H1 (cell line): ENCODE measurements at regions not wholly inside any gene's neighbourhood (a gene's known extent, or its start where the extent isn't known, plus 50 kb on each side); places are given as distances from the start of the nearest gene placed in this dataset.

ENCODE experiments used
- CTCF ChIA-PET: fragments of 300-600 bp; sonication (Branson Sonifier 250); formaldehyde crosslinking; loops from one replicate; lab custom pipeline; 2021; ENCODE audit not compliant: partially characterized antibody; lab: Charles Lee
- POLR2A ChIA-PET: fragments of 300-600 bp; sonication (Branson Sonifier 250); formaldehyde crosslinking; loops from one replicate; lab custom pipeline; 2021; ENCODE audit warnings: inconsistent platforms; ENCODE audit not compliant: partially characterized antibody; lab: Charles Lee
- DNase-seq, 2 experiments: peaks; one replicate each; pipeline versions ENCODE4 v3.0.0 to v3.0.0-alpha.2; 2010 to 2022; ENCODE audit warnings: low spot score in 2 of 2, low read depth in 1 of 2, mixed read lengths in 1 of 2
- FAIRE-seq: peaks from 2 replicates; lab custom pipeline; 2011; peaks lifted over from hg19 to GRCh38; lab: Jason Lieb, UNC
- H2AFZ ChIP-seq: 2 replicates; pipeline ENCODE4 v1.8.1; 2012; ENCODE audit warnings: low read length, inconsistent platforms
- H2AK5ac ChIP-seq: 2 replicates; pipeline ENCODE4 v1.6.1; 2013; ENCODE audit warnings: low read depth, low read length
- H2BK120ac ChIP-seq: replicated peaks from 2 replicates; pipeline ENCODE3; 2013; ENCODE audit warnings: low read depth, low read length, inconsistent platforms
- H2BK12ac ChIP-seq: 2 replicates; pipeline ENCODE4 v1.6.1; 2013; ENCODE audit warnings: low read depth, low read length
- H2BK15ac ChIP-seq: 2 replicates; pipeline ENCODE4 v1.6.1; 2013; ENCODE audit warnings: low read length
- H2BK20ac ChIP-seq: 2 replicates; pipeline ENCODE4 v1.6.1; 2013; ENCODE audit warnings: low read length
- H2BK5ac ChIP-seq: 2 replicates; pipeline ENCODE4 v1.6.1; 2013; ENCODE audit warnings: low read depth, low read length
- H3K14ac ChIP-seq: 2 replicates; pipeline ENCODE4 v1.6.1; 2013; ENCODE audit warnings: inconsistent platforms; ENCODE audit not compliant: insufficient read length
- H3K18ac ChIP-seq: 2 replicates; pipeline ENCODE4 v1.6.1; 2013; ENCODE audit warnings: low read length; ENCODE audit errors: extremely low read depth
- H3K23ac ChIP-seq: 2 replicates; pipeline ENCODE4 v1.6.1; 2013; ENCODE audit warnings: inconsistent platforms; ENCODE audit not compliant: insufficient read length
- H3K23me2 ChIP-seq: 2 replicates; pipeline ENCODE4 v1.6.1; 2013; ENCODE audit warnings: low read depth, low read length
- H3K27ac ChIP-seq: 2 replicates; pipeline ENCODE4 v1.6.1; 2011; ENCODE audit warnings: low read depth, low read length, inconsistent platforms
- H3K27me3 ChIP-seq, 4 experiments: replicated peaks in 1 of 4; 1 replicate in 1 of 4; 2 replicates in 3 of 4; pipeline versions ENCODE4 v1.6.1 to v1.8.1; 2011 to 2013; ENCODE audit warnings: low read length in 3 of 4, mild to moderate bottlenecking in 3 of 4, inconsistent platforms in 2 of 4, mixed read lengths in 2 of 4, moderate library complexity in 1 of 4; ENCODE audit not compliant: control insufficient read depth in 3 of 4, insufficient read depth in 3 of 4; ENCODE audit errors: extremely low read depth in 1 of 4
- H3K36me3 ChIP-seq, 4 experiments: 2 replicates each; pipeline versions ENCODE4 v1.6.1 to v1.8.1; 2011 to 2013; ENCODE audit warnings: mild to moderate bottlenecking in 4 of 4, low read length in 3 of 4, moderate library complexity in 2 of 4, control low read depth in 1 of 4, inconsistent platforms in 1 of 4; ENCODE audit not compliant: insufficient read depth in 4 of 4, control insufficient read depth in 2 of 4
- H3K4ac ChIP-seq: replicated peaks from 2 replicates; pipeline ENCODE3; 2013; ENCODE audit warnings: low read length, low read depth, mixed read lengths, inconsistent platforms; ENCODE audit not compliant: insufficient read length
- H3K4me1 ChIP-seq, 4 experiments: replicated peaks in 1 of 4; 1 replicate in 1 of 4; 2 replicates in 3 of 4; pipeline versions ENCODE4 v1.6.1 to v1.8.1; 2011 to 2013; ENCODE audit warnings: low read length in 3 of 4, inconsistent platforms in 2 of 4, mixed read lengths in 1 of 4; ENCODE audit not compliant: insufficient read depth in 4 of 4, control insufficient read depth in 3 of 4
- H3K4me2 ChIP-seq, 2 experiments: 2 replicates each; pipeline versions ENCODE4 v1.6.1 to v1.8.1; 2011 to 2013; ENCODE audit warnings: low read depth in 2 of 2, low read length in 2 of 2, control low read depth in 1 of 2, inconsistent platforms in 1 of 2, mild to moderate bottlenecking in 1 of 2; ENCODE audit not compliant: insufficient read depth in 1 of 2
- H3K4me3 ChIP-seq, 4 experiments: fragments of 200-600, 300-600 bp in 1 of 4; sonication (generic), shearing (Covaris generic), sonication (Bioruptor Twin) in 1 of 4; 2 replicates each; pipeline versions ENCODE4 v1.5.1 to v1.8.1; 2011 to 2016; ENCODE audit warnings: low read length in 4 of 4, low read depth in 3 of 4, control low read depth in 2 of 4, inconsistent platforms in 2 of 4, mild to moderate bottlenecking in 2 of 4, mixed read lengths in 1 of 4, moderate library complexity in 1 of 4; ENCODE audit not compliant: insufficient read depth in 2 of 4; ENCODE audit errors: extremely low read depth in 1 of 4
- H3K56ac ChIP-seq: replicated peaks from 2 replicates; pipeline ENCODE3; 2013; ENCODE audit warnings: low read depth, mild to moderate bottlenecking, mixed read lengths, low read length, inconsistent platforms; ENCODE audit not compliant: insufficient read length
- H3K79me1 ChIP-seq: 2 replicates; pipeline ENCODE4 v1.6.1; 2013; ENCODE audit warnings: low read depth, low read length, control low read depth
- H3K79me2 ChIP-seq, 2 experiments: 2 replicates each; pipeline versions ENCODE4 v1.6.1 to v1.8.1; 2012 to 2013; ENCODE audit warnings: low read length in 2 of 2, mild to moderate bottlenecking in 2 of 2, inconsistent platforms in 1 of 2; ENCODE audit not compliant: insufficient read depth in 2 of 2, control insufficient read depth in 1 of 2
- H3K9ac ChIP-seq, 4 experiments: replicated peaks in 1 of 4; 1 replicate in 1 of 4; 2 replicates in 3 of 4; pipeline versions ENCODE4 v1.6.1 to v1.8.1; 2011 to 2013; ENCODE audit warnings: low read depth in 3 of 4, low read length in 3 of 4, control low read depth in 2 of 4, mild to moderate bottlenecking in 2 of 4, moderate library complexity in 2 of 4, inconsistent platforms in 1 of 4; ENCODE audit errors: extremely low read depth in 1 of 4
- H3K9me3 ChIP-seq, 2 experiments: 2 replicates each; pipeline versions ENCODE4 v1.6.1 to v1.8.1; 2012 to 2013; ENCODE audit warnings: mild to moderate bottlenecking in 2 of 2, moderate library complexity in 2 of 2, control low read depth in 1 of 2, inconsistent platforms in 1 of 2, low read depth in 1 of 2, low read length in 1 of 2, mixed read lengths in 1 of 2; ENCODE audit not compliant: insufficient read depth in 2 of 2
- H4K20me1 ChIP-seq, 2 experiments: replicated peaks in 1 of 2; 2 replicates each; pipeline versions ENCODE3 to v1.8.1; 2011 to 2013; ENCODE audit warnings: inconsistent platforms in 2 of 2, low read length in 2 of 2, mild to moderate bottlenecking in 1 of 2; ENCODE audit not compliant: insufficient read depth in 2 of 2, control insufficient read depth in 1 of 2
- H4K5ac ChIP-seq: 2 replicates; pipeline ENCODE4 v1.6.1; 2013; ENCODE audit warnings: low read length, low read depth, mixed read lengths, inconsistent platforms; ENCODE audit not compliant: insufficient read length
- H4K8ac ChIP-seq: 2 replicates; pipeline ENCODE4 v1.8.0; 2013; ENCODE audit warnings: mild to moderate bottlenecking, moderate library complexity, low read length, inconsistent platforms; ENCODE audit not compliant: insufficient read depth; ENCODE audit errors: extremely low read depth
- H4K91ac ChIP-seq: replicated peaks from 2 replicates; pipeline ENCODE3; 2013; ENCODE audit warnings: low read length, mixed read lengths, inconsistent platforms; ENCODE audit not compliant: insufficient read length
- ASH2L ChIP-seq: fragments of 200-600, 300-600 bp; sonication (generic); IDR thresholded peaks from one replicate; pipeline ENCODE4 v1.7.1; 2017; ENCODE audit warnings: low read length
- BCL11A ChIP-seq, 2 experiments: IDR thresholded peaks; one replicate each; pipeline ENCODE4 v1.6.1; 2011; ENCODE audit warnings: low read depth in 2 of 2, low read length in 2 of 2, mild to moderate bottlenecking in 2 of 2
- CBX5 ChIP-seq: fragments of 300-800, 300-1000 bp; sonication (generic); IDR thresholded peaks from 2 replicates; pipeline ENCODE4 v1.7.1; 2016; ENCODE audit warnings: antibody characterized with exemption, low read length, low read depth
- CEBPB ChIP-seq: IDR thresholded peaks from 2 replicates; pipeline ENCODE4 v1.6.1; 2012; ENCODE audit warnings: low read depth, low read length
- CREB1 ChIP-seq: IDR thresholded peaks from 2 replicates; pipeline ENCODE4 v1.6.1; 2012; ENCODE audit warnings: inconsistent platforms
- EP300 ChIP-seq, 2 experiments: IDR thresholded peaks; 1 replicate in 1 of 2; 2 replicates in 1 of 2; pipeline ENCODE4 v1.6.1; 2011 to 2012; ENCODE audit warnings: low read depth in 2 of 2, low read length in 2 of 2, mild to moderate bottlenecking in 2 of 2, borderline replicate concordance in 1 of 2, inconsistent platforms in 1 of 2, moderate library complexity in 1 of 2
- GABPA ChIP-seq: IDR thresholded peaks from 2 replicates; pipeline ENCODE4 v1.6.1; 2011; ENCODE audit warnings: mild to moderate bottlenecking, low read length, moderate library complexity, borderline replicate concordance; ENCODE audit not compliant: insufficient read depth
- GTF2F1 ChIP-seq: IDR thresholded peaks from 2 replicates; pipeline ENCODE4 v1.6.1; 2012; ENCODE audit warnings: low read depth, low read length, improper control_type of control experiment, borderline replicate concordance
- MAFK ChIP-seq: IDR thresholded peaks from 2 replicates; pipeline ENCODE4 v1.6.1; 2012; ENCODE audit warnings: low read depth, mild to moderate bottlenecking, improper control_type of control experiment, low read length
- NRF1 ChIP-seq: IDR thresholded peaks from 2 replicates; pipeline ENCODE4 v1.6.1; 2011; ENCODE audit warnings: mild to moderate bottlenecking, low read depth, low read length, improper control_type of control experiment
- SIX5 ChIP-seq: IDR thresholded peaks from 2 replicates; pipeline ENCODE4 v1.6.1; 2011; ENCODE audit warnings: mild to moderate bottlenecking, low read depth, low read length
- SP4 ChIP-seq: IDR thresholded peaks from 2 replicates; pipeline ENCODE4 v1.6.1; 2012; ENCODE audit warnings: low read length, inconsistent platforms
- YY1 ChIP-seq: IDR thresholded peaks from 2 replicates; pipeline ENCODE4 v1.6.1; 2011; ENCODE audit warnings: low read depth, mild to moderate bottlenecking, low read length
- WGBS, 2 experiments: shearing (Covaris generic) in 1 of 2; methylation state at CpG; one replicate each; pipeline versions ENCODE4 v1.1.6 to v1.1.7; 2013 to 2015; ENCODE audit warnings: low lambda C conversion rate in 2 of 2, mixed read lengths in 2 of 2, inconsistent platforms in 1 of 2, low coverage in 1 of 2, missing lambda C conversion rate in 1 of 2; ENCODE audit not compliant: insufficient replicate concordance in 2 of 2, insufficient coverage in 1 of 2, insufficient read length in 1 of 2; ENCODE audit errors: extremely low coverage in 1 of 2, missing lambda C conversion rate in 1 of 2; 5-methylcytosine and 5-hydroxymethylcytosine counted together
- TF ChIP-seq, protein P1 (sequence below): IDR thresholded peaks from 2 replicates; pipeline ENCODE4 v1.6.1; 2012; ENCODE audit warnings: inconsistent platforms

DNA sequence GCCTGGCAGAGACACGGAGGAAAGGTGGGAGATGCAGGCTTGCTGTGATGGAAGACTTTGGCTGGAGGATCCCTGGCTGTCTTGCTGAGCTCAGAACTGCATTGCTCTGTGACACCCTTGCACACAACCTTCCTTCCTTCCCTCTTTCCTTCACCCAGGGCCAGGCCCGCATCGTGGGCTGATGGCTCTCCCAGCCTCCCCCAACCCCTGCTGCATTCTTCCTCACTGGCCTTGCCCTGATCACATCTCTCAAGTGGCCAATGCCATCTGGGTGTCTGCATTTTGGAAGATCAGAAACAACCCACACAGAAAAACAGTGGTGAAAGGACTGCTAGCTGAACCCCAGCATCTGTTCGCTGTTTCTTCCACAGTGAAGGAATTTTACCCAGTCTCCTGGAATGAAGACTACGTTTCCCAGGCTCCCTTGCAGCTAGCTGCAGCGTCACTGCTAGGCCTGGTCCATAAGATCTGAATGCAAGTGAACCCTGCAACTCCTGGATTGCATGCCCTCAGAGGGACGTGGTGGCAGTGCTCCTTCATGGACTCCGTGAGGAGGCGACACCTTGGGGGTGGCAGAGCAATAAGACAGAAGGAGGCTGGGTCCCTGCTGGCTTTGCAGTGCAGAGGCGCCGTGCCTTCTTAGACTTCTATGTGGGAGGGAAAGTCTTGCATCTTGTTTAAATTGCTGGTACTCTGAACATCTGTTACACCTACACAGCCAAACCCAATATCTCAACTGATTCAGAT, 78.9 kb upstream of the YWHAQ start:
- ChIA-PET CTCF (interaction anchor here (1.0 kb wide), 1 partner anchor 59 kb away, joined by 3 read pairs; no protein-coding TSS in a partner anchor), POLR2A (interaction anchor here (1.9 kb wide), 1 partner anchor 80 kb away, joined by 8 read pairs; the partner anchor contains the start of gene YWHAQ)
- Histone ChIP-seq H3K36me3 (no peaks in the 10 kb centered on the region), H2BK20ac (no peak overlapping the region), H3K79me1 (no peaks in the 10 kb centered on the region), H3K79me2 (no peaks in the 10 kb centered on the region), H2BK120ac (no peak overlapping the region), H4K91ac (no peak overlapping the region), H3K27ac (no peak overlapping the region; the same call in 1 of the 2 replicates), H3K27me3 (no peaks in the 10 kb centered on the region), H2BK15ac (no peak overlapping the region), H2AFZ (no peak overlapping the region), H3K4me2 (no peak overlapping the region), H3K18ac (no peak overlapping the region), H3K23ac (no peak overlapping the region), H3K9me3 (peaks cover 0 to 3% of the 10 kb centered on the region in 2 experiments; a peak in 1 of 4 replicates), H3K4me1 (no peaks in the 10 kb centered on the region), H4K8ac (no peak overlapping the region), H3K4ac (no peak overlapping the region), H3K14ac (no peak overlapping the region), H3K56ac (no peak overlapping the region), H3K4me3 (no peak overlapping the region), H4K20me1 (no peaks in the 10 kb centered on the region), H2BK12ac (no peak overlapping the region), H2BK5ac (no peak overlapping the region), H4K5ac (no peak overlapping the region), H2AK5ac (no peak overlapping the region), H3K9ac (no peak overlapping the region), H3K23me2 (no peaks in the 10 kb centered on the region; the same call in 1 of the 2 replicates)
- FAIRE-seq (no peak), DNase-seq (no peak)
- 83% methylated on average over 11 of the region's 11 CpGs; no CpG with 5 or more reads in 1 of the 2 experiments for WGBS, 2 experiments
- TF ChIP-seq, protein P1, sequence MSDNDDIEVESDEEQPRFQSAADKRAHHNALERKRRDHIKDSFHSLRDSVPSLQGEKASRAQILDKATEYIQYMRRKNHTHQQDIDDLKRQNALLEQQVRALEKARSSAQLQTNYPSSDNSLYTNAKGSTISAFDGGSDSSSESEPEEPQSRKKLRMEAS, result no peak
- TF ChIP-seq GABPA (no peak), ASH2L (no peak), EP300 (IDR thresholded peaks at IDR 0.05; ENCODE audit: borderline replicate concordance in 1 of 2, low read depth in 2 of 2, low read length in 2 of 2) (no peak), SP4 (no peak), SIX5 (peak; percentile 24; the same call in 1 of the 2 replicates), CEBPB (no peak), CBX5 (no peak), MAFK (no peak), NRF1 (no peak), YY1 (no peak), BCL11A (IDR thresholded peaks at IDR 0.05; ENCODE audit: low read depth in 2 of 2, low read length in 2 of 2) (no peak), GTF2F1 (no peak), CREB1 (0 out of 2 replicates have a peak, but pooled peaks have one; percentile 44)
